ENCODE measurements at regions not wholly inside any gene's neighbourhood (a gene's known extent, or its start where the extent isn't known, plus 50 kb on each side); places are given as distances from the start of the nearest gene placed in this dataset.

GRCh38 chr1:181178241-181178879, 89.9 kb downstream of the IER5 start:
- Histone ChIP-seq H3K36me3 (replicated peaks in 1 of 2; ENCODE audit: control insufficient read depth in 1 of 2, insufficient read depth in 2 of 2, low read length in 2 of 2) (no peaks in the 10 kb centered on the region), H2AFZ (ENCODE audit: low read length) (no peak overlapping the region), H3K4me2 (ENCODE audit: low read depth, low read length) (no peak overlapping the region), H3K27me3 (ENCODE audit: control insufficient read depth in 1 of 2, insufficient read depth in 2 of 2, low read length in 2 of 2) (peaks cover 1 to 31% of the 10 kb centered on the region in 2 experiments; a peak in 1 of 5 replicates), H3K4me3 (replicated peaks in 1 of 3; ENCODE audit: insufficient read depth in 1 of 3, low read depth in 2 of 3, low read length in 3 of 3) (no peak overlapping the region), H4K20me1 (ENCODE audit: insufficient read depth, low read length) (no peaks in the 10 kb centered on the region), H3K4me1 (ENCODE audit: insufficient read depth, low read length) (no peaks in the 10 kb centered on the region), H3K9me3 (ENCODE audit: low read length) (peaks cover 5% of the 10 kb centered on the region; the same call in 1 of the 2 replicates), H3K79me2 (ENCODE audit: insufficient read depth, low read length) (no peaks in the 10 kb centered on the region), H3K27ac (ENCODE audit: extremely low read length, insufficient read depth, low read length) (no peak overlapping the region), H3K9ac (ENCODE audit: insufficient read depth, low read depth, low read length) (no peak overlapping the region)
- 20% methylated on average over 9 of the region's 9 CpGs for WGBS (ENCODE audit: low lambda C conversion rate)
- ChIA-PET CTCF (ENCODE audit: low intra/inter-chr PET ratio, low total read pairs) (no interaction called here), POLR2A (no interaction called here)
- DNase-seq (ENCODE audit: low spot score) (no peak), FAIRE-seq (no peak), ATAC-seq (no peak)
- no TSS peak for BruUV-seq (replicated peaks)
- in situ Hi-C loops (cut with HindIII; ENCODE audit: extremely low pct_ligation_motif_present, low pct_unique_long_range_greater_than_20kb) (no loop called here), intact Hi-C loops (cut with micrococcal nuclease; ENCODE audit: unreplicated experiment) (no loop called here)
- TF ChIP-seq ZBTB37 (CRISPR knock-in tag; IDR thresholded peaks at IDR 0.05) (no peak), ZC3H4 (CRISPR knock-in tag; IDR thresholded peaks at IDR 0.05; ENCODE audit: borderline replicate concordance) (no peak), ZNF20 (CRISPR knock-in tag; IDR thresholded peaks at IDR 0.05) (no peak), ZNF543 (CRISPR knock-in tag; IDR thresholded peaks at IDR 0.05) (no peak), ASH2L (IDR thresholded peaks at IDR 0.05; ENCODE audit: insufficient read length, low read depth, low read length) (no peak), SUZ12 (IDR thresholded peaks at IDR 0.05; ENCODE audit: low read depth, low read length) (no peak), TOE1 (CRISPR knock-in tag; IDR thresholded peaks at IDR 0.05) (no peak), ZNF768 (CRISPR knock-in tag; IDR thresholded peaks at IDR 0.05) (no peak), ZSCAN29 (CRISPR knock-in tag; conservative IDR thresholded peaks at IDR 0.05) (no peak), RFX5 (IDR thresholded peaks at IDR 0.05; ENCODE audit: low read depth, low read length) (no peak), ZNF720 (CRISPR knock-in tag; IDR thresholded peaks at IDR 0.05) (no peak), NFIC (IDR thresholded peaks at IDR 0.05; ENCODE audit: low read length) (no peak), JUN (CRISPR knock-in tag; IDR thresholded peaks at IDR 0.05) (no peak), NFYB (CRISPR knock-in tag; IDR thresholded peaks at IDR 0.05) (no peak), SALL2 (CRISPR knock-in tag; IDR thresholded peaks at IDR 0.05) (no peak), ZNF44 (CRISPR knock-in tag; IDR thresholded peaks at IDR 0.05) (no peak)
